ENCODE measurements at regions not wholly inside any gene's neighbourhood (a gene's known extent, or its start where the extent isn't known, plus 50 kb on each side); places are given as distances from the start of the nearest gene placed in this dataset.

GRCh38 chr1:232751393-232752140, 53.6 kb upstream of the MAP10 start:
- Histone ChIP-seq H3K4me3 (ENCODE audit: low read depth, low read length) (no peak overlapping the region), H3K4me1 (no peaks in the 10 kb centered on the region), H3K36me3 (no peaks in the 10 kb centered on the region), H3K9me3 (peaks cover 9% of the 10 kb centered on the region; the same call in 1 of the 2 replicates), H3K27me3 (no peaks in the 10 kb centered on the region)
- no peak for DNase-seq
- no peak for TF ChIP-seq CTCF (IDR thresholded peaks at IDR 0.05; ENCODE audit: low read depth, low read length)

- Histone ChIP-seq H3K36me3 (no peaks in the 10 kb centered on the region), H3K4me1 (no peaks in the 10 kb centered on the region), H3K4me3 (ENCODE audit: low read depth, low read length) (no peak overlapping the region), H3K9me3 (peaks cover 11% of the 10 kb centered on the region), H3K27me3 (no peaks in the 10 kb centered on the region)
- no peak for DNase-seq
- TF ChIP-seq CTCF (IDR thresholded peaks at IDR 0.05; ENCODE audit: low read depth, low read length): no peak
Measured at GRCh38 chr1:232752365-232752764, 52.9 kb upstream of the MAP10 start.

- Histone ChIP-seq H3K4me3 (ENCODE audit: low read depth, low read length) (no peak overlapping the region), H3K27me3 (no peaks in the 10 kb centered on the region), H3K9me3 (peaks cover 2% of the 10 kb centered on the region), H3K4me1 (no peaks in the 10 kb centered on the region), H3K36me3 (no peaks in the 10 kb centered on the region)
- no peak for DNase-seq
- TF ChIP-seq CTCF (IDR thresholded peaks at IDR 0.05; ENCODE audit: low read depth, low read length): no peak
Measured at GRCh38 chr1:232754930-232755329, 50.3 kb upstream of the MAP10 start.

Measured in BE2C (cell line).